GM21737 (cell line): ENCODE measurements at regions not wholly inside any gene's neighbourhood (a gene's known extent, or its start where the extent isn't known, plus 50 kb on each side); places are given as distances from the start of the nearest gene placed in this dataset.
"Not testable (repeated sequence)": the region's sequence is repeated elsewhere in the genome, so short reads cannot be mapped to it uniquely, and the experiment has no call there.

Experiments
- ATAC-seq: cut with Tn5 transposase; IDR thresholded peaks from one replicate; pipeline ENCODE4 v1.9.1; 2021; ENCODE audit warnings: mild to moderate bottlenecking, moderate library complexity; ENCODE audit not compliant: unreplicated experiment

GRCh38 chr3:88657459-88657858 is 450.0 kb upstream of the EPHA3 start:
- no peak for ATAC-seq

GRCh38 chr3:88661433-88661824 is 446.0 kb upstream of the EPHA3 start:
- ATAC-seq = no peak

GRCh38 chr3:88668180-88668579 is 439.2 kb upstream of the EPHA3 start:
- ATAC-seq = no peak

GRCh38 chr3:88671573-88671972 is 435.8 kb upstream of the EPHA3 start:
- no peak for ATAC-seq

- no peak for ATAC-seq
Observed at GRCh38 chr3:88677298-88677697, 430.1 kb upstream of the EPHA3 start.

GRCh38 chr3:88678747-88679146 is 428.7 kb upstream of the EPHA3 start:
- ATAC-seq = no peak

- ATAC-seq = no peak
Observed at GRCh38 chr3:88690287-88690686, 417.1 kb upstream of the EPHA3 start.

- no peak for ATAC-seq
Observed at GRCh38 chr3:88691081-88691480, 416.3 kb upstream of the EPHA3 start.

- ATAC-seq = no peak
Observed at GRCh38 chr3:88703501-88704059, 403.8 kb upstream of the EPHA3 start.

- no peak for ATAC-seq
Observed at GRCh38 chr3:88704338-88704737, 403.1 kb upstream of the EPHA3 start.

- no peak for ATAC-seq
Observed at GRCh38 chr3:88707837-88708236, 399.6 kb upstream of the EPHA3 start.

- ATAC-seq = no peak
Observed at GRCh38 chr3:88712552-88712951, 394.9 kb upstream of the EPHA3 start.

- ATAC-seq = no peak
Observed at GRCh38 chr3:88713233-88713691, 394.2 kb upstream of the EPHA3 start.

- no peak for ATAC-seq
Observed at GRCh38 chr3:88725440-88726165, 381.8 kb upstream of the EPHA3 start.

GRCh38 chr3:88732186-88732585 is 375.2 kb upstream of the EPHA3 start:
- ATAC-seq = no peak

GRCh38 chr3:88742106-88742505 is 365.3 kb upstream of the EPHA3 start:
- ATAC-seq = no peak

- ATAC-seq = no peak
Observed at GRCh38 chr3:88742674-88743507, 364.5 kb upstream of the EPHA3 start.

GRCh38 chr3:88744896-88745295 is 362.5 kb upstream of the EPHA3 start:
- no peak for ATAC-seq

- not testable (repeated sequence) for ATAC-seq
Observed at GRCh38 chr3:88747145-88747544, 360.3 kb upstream of the EPHA3 start.

GRCh38 chr3:88758676-88759075 is 348.7 kb upstream of the EPHA3 start:
- ATAC-seq = no peak

GRCh38 chr3:88767746-88768145 is 339.7 kb upstream of the EPHA3 start:
- no peak for ATAC-seq

- ATAC-seq = no peak
Observed at GRCh38 chr3:88773766-88774165, 333.7 kb upstream of the EPHA3 start.
